ENCODE measurements at regions not wholly inside any gene's neighbourhood (a gene's known extent, or its start where the extent isn't known, plus 50 kb on each side); places are given as distances from the start of the nearest gene placed in this dataset.
"Not testable (repeated sequence)": the region's sequence is repeated elsewhere in the genome, so short reads cannot be mapped to it uniquely, and the experiment has no call there.

DNA sequence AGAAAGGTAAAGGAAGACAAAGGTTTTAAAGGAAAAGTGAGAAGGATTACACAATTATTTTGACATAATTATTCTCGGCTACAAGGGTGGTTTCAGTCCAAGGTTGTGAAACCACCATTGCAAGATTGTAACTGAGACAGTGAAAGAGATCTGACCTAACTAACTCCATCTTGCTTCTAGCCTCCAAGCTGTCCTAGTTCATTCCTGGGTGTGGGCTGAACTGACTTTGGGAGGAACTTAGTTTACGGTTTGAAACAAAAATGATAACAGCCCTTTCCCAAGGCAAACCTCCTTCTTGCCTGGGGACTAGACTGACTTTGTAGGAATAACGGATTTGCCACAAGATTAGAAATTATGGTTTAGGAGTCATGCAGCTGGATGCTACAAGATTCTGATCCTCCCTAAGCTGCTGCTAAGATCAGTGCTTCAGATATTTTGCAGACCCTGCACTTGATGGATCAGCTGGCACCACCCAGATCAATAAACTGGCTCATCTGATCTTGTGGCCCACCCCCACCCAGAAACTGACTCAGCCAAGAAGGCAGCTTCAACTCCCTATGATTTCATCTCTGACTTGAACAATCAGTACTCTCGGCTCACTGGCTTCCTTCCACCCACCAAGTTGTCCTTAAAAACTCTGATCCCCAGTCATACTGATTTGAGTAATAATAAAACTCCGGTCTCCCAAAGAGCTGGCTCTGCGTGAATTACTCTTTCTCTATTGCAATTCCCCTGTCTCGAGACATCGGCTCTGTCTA lies 57.7 kb upstream of the AADACL2 start:
- no peak for DNase-seq (ENCODE audit: low spot score in 2 of 2)
- no peaks in the 10 kb centered on the region for H3K36me3 ChIP-seq
- no peak overlapping the region for H3K4me3 ChIP-seq
- no peak overlapping the region for H3K27ac ChIP-seq
- no peaks in the 10 kb centered on the region for H3K4me1 ChIP-seq
- 86% methylated on average over 8 of the region's 8 CpGs for WGBS
- no peaks in the 10 kb centered on the region for H3K27me3 ChIP-seq
- TF ChIP-seq, protein P1, sequence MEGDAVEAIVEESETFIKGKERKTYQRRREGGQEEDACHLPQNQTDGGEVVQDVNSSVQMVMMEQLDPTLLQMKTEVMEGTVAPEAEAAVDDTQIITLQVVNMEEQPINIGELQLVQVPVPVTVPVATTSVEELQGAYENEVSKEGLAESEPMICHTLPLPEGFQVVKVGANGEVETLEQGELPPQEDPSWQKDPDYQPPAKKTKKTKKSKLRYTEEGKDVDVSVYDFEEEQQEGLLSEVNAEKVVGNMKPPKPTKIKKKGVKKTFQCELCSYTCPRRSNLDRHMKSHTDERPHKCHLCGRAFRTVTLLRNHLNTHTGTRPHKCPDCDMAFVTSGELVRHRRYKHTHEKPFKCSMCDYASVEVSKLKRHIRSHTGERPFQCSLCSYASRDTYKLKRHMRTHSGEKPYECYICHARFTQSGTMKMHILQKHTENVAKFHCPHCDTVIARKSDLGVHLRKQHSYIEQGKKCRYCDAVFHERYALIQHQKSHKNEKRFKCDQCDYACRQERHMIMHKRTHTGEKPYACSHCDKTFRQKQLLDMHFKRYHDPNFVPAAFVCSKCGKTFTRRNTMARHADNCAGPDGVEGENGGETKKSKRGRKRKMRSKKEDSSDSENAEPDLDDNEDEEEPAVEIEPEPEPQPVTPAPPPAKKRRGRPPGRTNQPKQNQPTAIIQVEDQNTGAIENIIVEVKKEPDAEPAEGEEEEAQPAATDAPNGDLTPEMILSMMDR (IDR thresholded peaks at IDR 0.05): no peak
- no peak for TF ChIP-seq EP300 (IDR thresholded peaks at IDR 0.05)
- TF ChIP-seq POLR2AphosphoS5 (IDR thresholded peaks at IDR 0.05): no peak
- H3K9me3 ChIP-seq: no peaks in the 10 kb centered on the region

DNA sequence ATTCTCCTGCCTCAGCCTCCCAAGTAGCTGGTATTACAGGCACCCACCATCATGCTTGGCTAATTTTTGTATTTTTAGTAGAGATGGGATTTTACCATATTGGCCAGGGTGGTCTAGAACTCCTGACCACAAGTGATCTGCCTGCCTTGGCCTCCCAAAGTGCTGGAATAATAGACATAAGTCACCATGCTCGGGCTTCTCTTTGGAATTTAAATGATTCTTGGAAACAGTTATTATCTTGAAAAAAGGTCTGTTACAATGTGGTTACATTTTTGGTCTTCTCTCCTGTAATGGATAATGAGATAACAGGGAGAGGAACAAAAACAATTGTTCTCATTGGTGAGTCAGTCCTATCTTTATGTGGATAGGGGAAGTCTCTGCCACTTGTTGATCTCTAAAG lies 59.8 kb upstream of the AADACL2 start:
- H3K27me3 ChIP-seq: no peaks in the 10 kb centered on the region
- H3K4me3 ChIP-seq: no peak overlapping the region
- no peaks in the 10 kb centered on the region for H3K4me1 ChIP-seq
- H3K27ac ChIP-seq: no peak overlapping the region
- WGBS: 60% methylated on average over 1 of the region's 1 CpG
- no peak for TF ChIP-seq POLR2A (IDR thresholded peaks at IDR 0.05)
- TF ChIP-seq, protein P1 (IDR thresholded peaks at IDR 0.05): no peak
- TF ChIP-seq POLR2AphosphoS5 (IDR thresholded peaks at IDR 0.05): no peak
- TF ChIP-seq EP300 (IDR thresholded peaks at IDR 0.05): no peak
- no peaks in the 10 kb centered on the region for H3K9me3 ChIP-seq
- DNase-seq (ENCODE audit: low spot score in 2 of 2): no peak
- no peaks in the 10 kb centered on the region for H3K36me3 ChIP-seq

DNA sequence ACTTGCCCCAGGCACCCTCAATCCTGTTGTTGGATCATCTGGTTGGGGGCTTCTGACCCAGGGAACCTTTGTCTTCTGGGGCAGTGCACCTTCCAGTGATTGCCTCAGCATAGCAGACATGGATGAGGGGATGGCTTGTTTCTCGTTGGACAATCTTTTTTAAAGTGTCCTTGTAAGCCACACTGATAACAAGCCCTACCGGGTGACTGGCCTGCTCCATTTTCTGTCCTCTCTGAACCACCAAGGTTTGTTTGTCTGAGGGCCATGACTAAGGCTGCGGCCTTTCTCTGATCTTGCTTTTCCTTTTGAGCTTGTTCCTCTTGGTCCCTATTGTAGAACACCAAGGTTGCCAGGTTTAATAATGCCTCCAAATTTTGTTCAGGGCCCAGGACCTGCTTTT lies 66.0 kb upstream of the AADACL2 start:
- not testable (repeated sequence) for H3K9me3 ChIP-seq; H3K4me1 ChIP-seq; H3K27ac ChIP-seq; H3K27me3 ChIP-seq; DNase-seq (ENCODE audit: low spot score in 2 of 2); H3K36me3 ChIP-seq; H3K4me3 ChIP-seq
- WGBS: 84% methylated on average over 3 of the region's 3 CpGs

DNA sequence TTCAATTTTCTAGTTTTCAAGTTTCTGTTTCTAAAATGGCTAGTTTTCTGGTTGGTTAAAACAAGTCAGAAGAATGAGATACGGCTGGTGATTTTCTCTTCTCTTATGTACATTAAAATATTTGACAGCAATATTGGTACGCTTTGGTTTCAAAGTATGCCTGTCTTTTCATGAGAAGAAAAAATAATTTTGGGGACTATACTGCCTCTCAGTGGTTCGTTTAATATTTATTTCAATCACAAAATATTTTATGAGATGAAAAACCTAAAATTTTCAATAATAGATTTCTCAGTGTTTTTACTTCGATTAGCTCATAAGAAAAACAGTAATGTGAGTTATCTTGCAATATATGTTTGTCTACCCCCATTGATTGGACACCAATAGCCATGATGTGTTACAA lies 72.8 kb upstream of the AADACL2 start:
- Histone ChIP-seq H3K4me3 (no peak overlapping the region), H3K36me3 (no peaks in the 10 kb centered on the region), H3K4me1 (no peaks in the 10 kb centered on the region), H3K27me3 (no peaks in the 10 kb centered on the region), H3K9me3 (no peaks in the 10 kb centered on the region), H3K27ac (no peak overlapping the region)
- 63% methylated on average over 4 of the region's 4 CpGs for WGBS
- no peak for DNase-seq (ENCODE audit: low spot score in 2 of 2)
- TF ChIP-seq, protein P1 (IDR thresholded peaks at IDR 0.05): no peak
- TF ChIP-seq EP300 (IDR thresholded peaks at IDR 0.05): no peak
- TF ChIP-seq POLR2AphosphoS5 (IDR thresholded peaks at IDR 0.05): no peak
- TF ChIP-seq POLR2A (IDR thresholded peaks at IDR 0.05): no peak

DNA sequence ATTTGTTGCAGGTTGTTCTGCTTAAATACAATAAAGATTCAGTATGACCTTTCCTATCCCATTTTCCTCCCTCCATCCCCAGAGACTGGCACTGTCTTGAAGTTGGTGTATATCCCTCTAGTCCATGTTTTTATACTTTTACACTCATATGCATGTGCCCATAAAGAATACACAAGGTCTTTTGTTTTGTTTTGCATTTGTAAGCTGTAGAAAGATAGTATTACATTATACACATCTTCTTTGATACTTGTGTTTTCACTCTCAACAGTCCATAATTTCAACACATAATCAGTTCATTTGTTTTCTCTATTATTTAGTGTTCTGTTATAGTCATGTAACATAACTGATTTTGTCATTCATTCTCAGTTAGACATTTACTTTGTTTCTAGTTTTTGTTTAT lies 88.7 kb upstream of the AADACL2 start:
- Histone ChIP-seq H3K36me3 (no peaks in the 10 kb centered on the region), H3K9me3 (no peaks in the 10 kb centered on the region), H3K4me3 (no peak overlapping the region), H3K27me3 (no peaks in the 10 kb centered on the region), H3K27ac (no peak overlapping the region), H3K4me1 (no peaks in the 10 kb centered on the region)
- DNase-seq (ENCODE audit: low spot score in 2 of 2): no peak
- TF ChIP-seq EP300 (IDR thresholded peaks at IDR 0.05): no peak
- TF ChIP-seq, protein P1 (IDR thresholded peaks at IDR 0.05): no peak
- no peak for TF ChIP-seq POLR2AphosphoS5 (IDR thresholded peaks at IDR 0.05)
- TF ChIP-seq POLR2A (IDR thresholded peaks at IDR 0.05): no peak

Measured in suprapubic skin (tissue), 4 donors.